ENCODE measurements at regions not wholly inside any gene's neighbourhood (a gene's known extent, or its start where the extent isn't known, plus 50 kb on each side); places are given as distances from the start of the nearest gene placed in this dataset.

DNA sequence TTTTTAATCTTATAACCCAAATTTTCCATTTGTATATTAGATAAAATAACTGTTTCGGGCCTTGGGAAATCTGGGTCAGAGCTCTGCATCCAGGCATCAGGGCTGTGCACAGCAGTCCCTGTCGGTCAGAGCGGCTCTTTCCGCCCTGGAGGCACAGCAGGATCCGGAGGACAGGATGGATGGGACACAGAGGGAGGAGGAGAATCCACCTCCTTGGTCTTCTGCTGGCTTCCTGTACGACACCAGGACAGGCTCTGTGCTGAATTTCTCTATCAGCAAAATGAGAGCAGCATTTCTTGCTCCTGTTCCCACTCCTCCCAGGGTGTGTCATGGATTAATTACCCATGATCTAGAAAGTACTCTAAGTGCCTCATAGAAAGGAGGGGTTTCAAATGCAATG lies 254.9 kb downstream of the SKAP2 start:
- 75% methylated on average over 6 of the region's 6 CpGs for whole genome bisulfite sequencing

DNA sequence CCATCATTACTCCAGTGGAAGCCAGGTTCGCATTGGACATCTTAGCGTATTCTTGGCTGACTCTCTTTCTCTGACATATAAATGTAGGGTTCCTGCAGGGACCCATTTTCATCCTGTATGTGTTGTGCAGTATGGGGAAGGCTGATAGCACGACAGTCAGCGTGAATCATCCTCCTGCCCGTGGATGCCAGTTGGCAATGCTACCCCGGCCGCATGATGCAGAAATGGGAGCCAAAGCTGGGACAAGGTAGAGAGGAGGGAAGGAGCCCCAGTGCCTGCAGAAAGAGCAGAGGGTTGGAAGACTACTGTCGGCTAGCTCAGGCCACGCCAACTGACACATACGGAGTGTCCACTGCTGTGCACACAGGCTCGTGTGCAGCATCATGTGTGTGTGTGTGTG lies 251.6 kb downstream of the SKAP2 start:
- Histone ChIP-seq H3K4me1 (ENCODE audit: control insufficient read depth in 4 of 4, insufficient read depth in 4 of 4, low read length in 3 of 4) (no peaks in the 10 kb centered on the region), H3K9ac (ENCODE audit: low read depth in 1 of 2, low read length in 2 of 2) (no peak overlapping the region), H3K36me3 (ENCODE audit: control insufficient read depth in 4 of 4, insufficient read depth in 3 of 4, low read depth in 1 of 4, low read length in 3 of 4) (no peaks in the 10 kb centered on the region), H3K9me3 (ENCODE audit: control insufficient read depth in 4 of 4, low read length in 3 of 4) (no peaks in the 10 kb centered on the region), H3K4me3 (ENCODE audit: low read depth in 1 of 3, low read length in 3 of 3) (no peak overlapping the region), H3K27ac (ENCODE audit: low read depth in 1 of 2, low read length in 2 of 2) (no peak overlapping the region), H3K27me3 (ENCODE audit: control insufficient read depth in 4 of 4, insufficient read depth in 4 of 4, low read length in 3 of 4) (no peaks in the 10 kb centered on the region)
- 95% methylated on average over 11 of the region's 11 CpGs for WGBS
- DNase-seq (ENCODE audit: low spot score) = no peak
- TF ChIP-seq RXRA (IDR thresholded peaks at IDR 0.05) = no peak
- no peak for TF ChIP-seq HNF4G (IDR thresholded peaks at IDR 0.05)
- TF ChIP-seq HNF4A (conservative IDR thresholded peaks at IDR 0.05) = no peak
- no peak for TF ChIP-seq FOXA2 (IDR thresholded peaks at IDR 0.05)
- no peak for TF ChIP-seq TAF1 (conservative IDR thresholded peaks at IDR 0.05)
- no peak for TF ChIP-seq RAD21 (IDR thresholded peaks at IDR 0.05)
- TF ChIP-seq EGR1 (IDR thresholded peaks at IDR 0.05; ENCODE audit: low read depth in 2 of 2) = no peak
- no peak for TF ChIP-seq YY1 (IDR thresholded peaks at IDR 0.05)
- TF ChIP-seq, protein P1, sequence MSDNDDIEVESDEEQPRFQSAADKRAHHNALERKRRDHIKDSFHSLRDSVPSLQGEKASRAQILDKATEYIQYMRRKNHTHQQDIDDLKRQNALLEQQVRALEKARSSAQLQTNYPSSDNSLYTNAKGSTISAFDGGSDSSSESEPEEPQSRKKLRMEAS (IDR thresholded peaks at IDR 0.05) = no peak
- TF ChIP-seq SP1 (IDR thresholded peaks at IDR 0.05) = no peak
- TF ChIP-seq NR2F2 (IDR thresholded peaks at IDR 0.05) = no peak
- TF ChIP-seq, protein P2, sequence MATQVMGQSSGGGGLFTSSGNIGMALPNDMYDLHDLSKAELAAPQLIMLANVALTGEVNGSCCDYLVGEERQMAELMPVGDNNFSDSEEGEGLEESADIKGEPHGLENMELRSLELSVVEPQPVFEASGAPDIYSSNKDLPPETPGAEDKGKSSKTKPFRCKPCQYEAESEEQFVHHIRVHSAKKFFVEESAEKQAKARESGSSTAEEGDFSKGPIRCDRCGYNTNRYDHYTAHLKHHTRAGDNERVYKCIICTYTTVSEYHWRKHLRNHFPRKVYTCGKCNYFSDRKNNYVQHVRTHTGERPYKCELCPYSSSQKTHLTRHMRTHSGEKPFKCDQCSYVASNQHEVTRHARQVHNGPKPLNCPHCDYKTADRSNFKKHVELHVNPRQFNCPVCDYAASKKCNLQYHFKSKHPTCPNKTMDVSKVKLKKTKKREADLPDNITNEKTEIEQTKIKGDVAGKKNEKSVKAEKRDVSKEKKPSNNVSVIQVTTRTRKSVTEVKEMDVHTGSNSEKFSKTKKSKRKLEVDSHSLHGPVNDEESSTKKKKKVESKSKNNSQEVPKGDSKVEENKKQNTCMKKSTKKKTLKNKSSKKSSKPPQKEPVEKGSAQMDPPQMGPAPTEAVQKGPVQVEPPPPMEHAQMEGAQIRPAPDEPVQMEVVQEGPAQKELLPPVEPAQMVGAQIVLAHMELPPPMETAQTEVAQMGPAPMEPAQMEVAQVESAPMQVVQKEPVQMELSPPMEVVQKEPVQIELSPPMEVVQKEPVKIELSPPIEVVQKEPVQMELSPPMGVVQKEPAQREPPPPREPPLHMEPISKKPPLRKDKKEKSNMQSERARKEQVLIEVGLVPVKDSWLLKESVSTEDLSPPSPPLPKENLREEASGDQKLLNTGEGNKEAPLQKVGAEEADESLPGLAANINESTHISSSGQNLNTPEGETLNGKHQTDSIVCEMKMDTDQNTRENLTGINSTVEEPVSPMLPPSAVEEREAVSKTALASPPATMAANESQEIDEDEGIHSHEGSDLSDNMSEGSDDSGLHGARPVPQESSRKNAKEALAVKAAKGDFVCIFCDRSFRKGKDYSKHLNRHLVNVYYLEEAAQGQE (IDR thresholded peaks at IDR 0.05) = no peak
- no peak for TF ChIP-seq GABPA (IDR thresholded peaks at IDR 0.05 in 1 of 2, conservative IDR thresholded peaks at IDR 0.05 in 1 of 2)
- TF ChIP-seq, protein P3, sequence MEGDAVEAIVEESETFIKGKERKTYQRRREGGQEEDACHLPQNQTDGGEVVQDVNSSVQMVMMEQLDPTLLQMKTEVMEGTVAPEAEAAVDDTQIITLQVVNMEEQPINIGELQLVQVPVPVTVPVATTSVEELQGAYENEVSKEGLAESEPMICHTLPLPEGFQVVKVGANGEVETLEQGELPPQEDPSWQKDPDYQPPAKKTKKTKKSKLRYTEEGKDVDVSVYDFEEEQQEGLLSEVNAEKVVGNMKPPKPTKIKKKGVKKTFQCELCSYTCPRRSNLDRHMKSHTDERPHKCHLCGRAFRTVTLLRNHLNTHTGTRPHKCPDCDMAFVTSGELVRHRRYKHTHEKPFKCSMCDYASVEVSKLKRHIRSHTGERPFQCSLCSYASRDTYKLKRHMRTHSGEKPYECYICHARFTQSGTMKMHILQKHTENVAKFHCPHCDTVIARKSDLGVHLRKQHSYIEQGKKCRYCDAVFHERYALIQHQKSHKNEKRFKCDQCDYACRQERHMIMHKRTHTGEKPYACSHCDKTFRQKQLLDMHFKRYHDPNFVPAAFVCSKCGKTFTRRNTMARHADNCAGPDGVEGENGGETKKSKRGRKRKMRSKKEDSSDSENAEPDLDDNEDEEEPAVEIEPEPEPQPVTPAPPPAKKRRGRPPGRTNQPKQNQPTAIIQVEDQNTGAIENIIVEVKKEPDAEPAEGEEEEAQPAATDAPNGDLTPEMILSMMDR (IDR thresholded peaks at IDR 0.05; ENCODE audit: low read depth, low read length, missing input control) = no peak
- TF ChIP-seq FOXA1 (IDR thresholded peaks at IDR 0.05) = no peak
- TF ChIP-seq JUND (IDR thresholded peaks at IDR 0.05) = no peak

More for the DNA sequence above, 254.9 kb downstream of the SKAP2 start:
- no peak overlapping the region for H3K27ac ChIP-seq (ENCODE audit: low read depth in 1 of 2, low read length in 2 of 2)
- H3K9ac ChIP-seq (ENCODE audit: low read depth in 1 of 2, low read length in 2 of 2) = no peak overlapping the region
- H3K27me3 ChIP-seq (ENCODE audit: control insufficient read depth in 4 of 4, insufficient read depth in 4 of 4, low read length in 3 of 4) = no peaks in the 10 kb centered on the region
- no peaks in the 10 kb centered on the region for H3K4me1 ChIP-seq (ENCODE audit: control insufficient read depth in 4 of 4, insufficient read depth in 4 of 4, low read length in 3 of 4)
- H3K36me3 ChIP-seq (ENCODE audit: control insufficient read depth in 4 of 4, insufficient read depth in 3 of 4, low read depth in 1 of 4, low read length in 3 of 4) = no peaks in the 10 kb centered on the region
- H3K4me3 ChIP-seq (ENCODE audit: low read depth in 1 of 3, low read length in 3 of 3) = no peak overlapping the region
- DNase-seq (ENCODE audit: low spot score) = no peak
- no peaks in the 10 kb centered on the region for H3K9me3 ChIP-seq (ENCODE audit: control insufficient read depth in 4 of 4, low read length in 3 of 4)
- TF ChIP-seq RXRA (IDR thresholded peaks at IDR 0.05) = no peak
- no peak for TF ChIP-seq FOXA2 (IDR thresholded peaks at IDR 0.05)
- TF ChIP-seq SP1 (IDR thresholded peaks at IDR 0.05) = no peak
- no peak for TF ChIP-seq EGR1 (IDR thresholded peaks at IDR 0.05; ENCODE audit: low read depth in 2 of 2)
- no peak for TF ChIP-seq TAF1 (conservative IDR thresholded peaks at IDR 0.05)
- TF ChIP-seq HNF4G (IDR thresholded peaks at IDR 0.05) = no peak
- TF ChIP-seq FOXA1 (IDR thresholded peaks at IDR 0.05) = no peak
- TF ChIP-seq GABPA (IDR thresholded peaks at IDR 0.05 in 1 of 2, conservative IDR thresholded peaks at IDR 0.05 in 1 of 2) = no peak
